ENCODE measurements at regions not wholly inside any gene's neighbourhood (a gene's known extent, or its start where the extent isn't known, plus 50 kb on each side); places are given as distances from the start of the nearest gene placed in this dataset.
"Not testable (repeated sequence)": the region's sequence is repeated elsewhere in the genome, so short reads cannot be mapped to it uniquely, and the experiment has no call there.

- H3K27me3 ChIP-seq, result no peaks in the 10 kb centered on the region
- H3K27ac ChIP-seq, result no peak overlapping the region
- H3K4me1 ChIP-seq, result no peaks in the 10 kb centered on the region
- intact Hi-C loops (cut with DNase I), result no loop called here
- DNase-seq, result no peak
- H3K4me3 ChIP-seq, result no peak overlapping the region
- H3K9ac ChIP-seq (ENCODE audit: low read depth in 2 of 2, low read length in 2 of 2), result no peak overlapping the region
- H3K36me3 ChIP-seq, result no peaks in the 10 kb centered on the region
- TF ChIP-seq, protein P1, sequence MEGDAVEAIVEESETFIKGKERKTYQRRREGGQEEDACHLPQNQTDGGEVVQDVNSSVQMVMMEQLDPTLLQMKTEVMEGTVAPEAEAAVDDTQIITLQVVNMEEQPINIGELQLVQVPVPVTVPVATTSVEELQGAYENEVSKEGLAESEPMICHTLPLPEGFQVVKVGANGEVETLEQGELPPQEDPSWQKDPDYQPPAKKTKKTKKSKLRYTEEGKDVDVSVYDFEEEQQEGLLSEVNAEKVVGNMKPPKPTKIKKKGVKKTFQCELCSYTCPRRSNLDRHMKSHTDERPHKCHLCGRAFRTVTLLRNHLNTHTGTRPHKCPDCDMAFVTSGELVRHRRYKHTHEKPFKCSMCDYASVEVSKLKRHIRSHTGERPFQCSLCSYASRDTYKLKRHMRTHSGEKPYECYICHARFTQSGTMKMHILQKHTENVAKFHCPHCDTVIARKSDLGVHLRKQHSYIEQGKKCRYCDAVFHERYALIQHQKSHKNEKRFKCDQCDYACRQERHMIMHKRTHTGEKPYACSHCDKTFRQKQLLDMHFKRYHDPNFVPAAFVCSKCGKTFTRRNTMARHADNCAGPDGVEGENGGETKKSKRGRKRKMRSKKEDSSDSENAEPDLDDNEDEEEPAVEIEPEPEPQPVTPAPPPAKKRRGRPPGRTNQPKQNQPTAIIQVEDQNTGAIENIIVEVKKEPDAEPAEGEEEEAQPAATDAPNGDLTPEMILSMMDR (IDR thresholded peaks at IDR 0.05), result no peak
- H3K9me3 ChIP-seq, result no peaks in the 10 kb centered on the region
Measured at GRCh38 chr3:167032267-167032876, 347.7 kb downstream of the ZBBX start.

DNA sequence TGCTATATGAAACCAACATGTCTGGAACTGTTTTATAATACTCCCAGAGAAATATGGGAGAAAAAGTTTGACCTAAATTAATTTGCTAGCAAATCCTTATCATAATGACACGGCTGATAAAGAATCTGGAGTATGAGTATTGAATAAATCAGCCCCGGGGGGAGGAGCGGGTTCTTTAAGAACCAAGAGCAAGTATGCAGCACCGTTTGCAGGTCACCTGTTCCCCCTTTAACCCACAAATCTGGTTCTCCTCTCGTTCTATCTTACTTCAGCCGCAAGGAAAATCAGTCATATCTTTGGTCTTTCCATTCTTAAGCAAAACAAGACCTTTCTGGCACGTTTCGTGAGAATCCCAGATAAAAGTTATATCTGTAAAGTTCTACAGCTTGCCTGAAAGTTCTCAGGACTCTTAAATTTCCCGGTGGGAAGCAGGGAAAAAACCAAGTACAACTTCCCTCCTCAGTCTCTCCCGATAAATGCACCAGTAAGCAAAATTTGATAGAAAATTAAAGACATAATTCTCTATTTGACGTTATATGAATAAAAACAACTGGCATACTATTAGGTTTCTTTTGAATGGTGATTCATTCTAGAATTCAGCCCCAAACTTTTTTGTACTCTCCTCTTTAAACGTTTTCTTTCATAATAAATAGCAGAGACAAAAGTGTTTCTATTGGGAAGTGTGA, 348.6 kb downstream of the ZBBX start:
- Histone ChIP-seq H3K27me3 (no peaks in the 10 kb centered on the region), H3K36me3 (no peaks in the 10 kb centered on the region), H3K4me1 (no peaks in the 10 kb centered on the region), H3K9ac (ENCODE audit: low read depth in 2 of 2, low read length in 2 of 2) (no peak overlapping the region), H3K27ac (no peak overlapping the region), H3K9me3 (no peaks in the 10 kb centered on the region), H3K4me3 (no peak overlapping the region)
- DNase-seq, result no peak
- TF ChIP-seq, protein P1 (IDR thresholded peaks at IDR 0.05), result no peak
- intact Hi-C loops (cut with DNase I), result no loop called here

DNA sequence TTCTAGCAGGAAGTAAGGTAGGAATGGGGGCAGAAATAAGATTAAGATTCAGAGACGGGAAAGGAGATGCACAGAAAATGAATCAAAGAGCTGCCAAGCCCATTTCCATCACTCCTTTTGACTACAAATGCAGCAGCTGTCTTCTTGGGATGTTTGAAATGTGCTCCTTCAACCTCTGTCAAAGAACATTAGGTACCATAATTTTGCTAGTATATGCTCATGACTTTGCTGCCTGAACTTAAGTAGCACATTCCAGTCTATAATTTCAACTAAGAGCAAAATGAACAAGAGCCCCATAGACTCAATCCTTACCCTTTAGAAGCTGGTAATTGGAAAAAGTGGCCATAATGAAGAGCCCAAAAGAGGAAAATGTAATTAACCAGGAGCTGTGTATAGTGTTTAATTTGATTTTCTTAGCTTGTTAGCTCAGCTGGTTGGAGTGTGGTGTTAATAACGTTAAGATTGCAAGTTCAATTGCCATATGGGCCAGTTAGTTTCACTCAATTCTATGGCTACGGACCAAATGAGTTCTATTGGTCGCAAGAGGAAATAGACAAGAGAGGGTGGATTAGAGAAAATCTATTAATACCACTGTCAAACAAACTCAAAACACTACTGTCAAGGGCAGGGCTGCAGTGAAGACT, 349.9 kb downstream of the ZBBX start:
- intact Hi-C loops (cut with DNase I), result no loop called here
- Histone ChIP-seq H3K4me1 (no peaks in the 10 kb centered on the region), H3K9ac (ENCODE audit: low read depth in 2 of 2, low read length in 2 of 2) (no peak overlapping the region), H3K4me3 (no peak overlapping the region), H3K27ac (no peak overlapping the region), H3K36me3 (no peaks in the 10 kb centered on the region), H3K27me3 (no peaks in the 10 kb centered on the region), H3K9me3 (no peaks in the 10 kb centered on the region)
- TF ChIP-seq, protein P1 (IDR thresholded peaks at IDR 0.05), result no peak
- no peak for DNase-seq

DNA sequence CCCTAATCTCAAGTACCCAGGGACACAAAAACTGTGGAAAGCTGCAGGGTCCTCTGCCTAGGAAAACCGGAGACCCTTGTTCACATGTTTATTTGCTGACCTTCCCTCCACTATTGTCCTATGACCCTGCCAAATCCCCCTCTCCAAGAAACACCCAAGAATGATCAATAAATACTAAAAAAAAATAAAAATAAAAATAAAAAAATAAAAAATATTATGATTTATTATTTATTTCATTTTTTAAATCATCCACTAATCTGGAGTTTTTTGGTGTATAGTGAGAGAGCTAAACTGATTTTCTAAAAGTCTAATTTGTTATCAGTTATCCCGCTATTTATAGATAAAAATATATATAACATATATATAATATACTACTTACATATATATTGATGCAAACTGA, 360.6 kb downstream of the ZBBX start:
- intact Hi-C loops (cut with DNase I); H3K9ac ChIP-seq (ENCODE audit: low read depth in 2 of 2, low read length in 2 of 2); H3K27ac ChIP-seq; H3K4me3 ChIP-seq; DNase-seq; H3K36me3 ChIP-seq; H3K9me3 ChIP-seq; H3K4me1 ChIP-seq; H3K27me3 ChIP-seq: not testable (repeated sequence)

DNA sequence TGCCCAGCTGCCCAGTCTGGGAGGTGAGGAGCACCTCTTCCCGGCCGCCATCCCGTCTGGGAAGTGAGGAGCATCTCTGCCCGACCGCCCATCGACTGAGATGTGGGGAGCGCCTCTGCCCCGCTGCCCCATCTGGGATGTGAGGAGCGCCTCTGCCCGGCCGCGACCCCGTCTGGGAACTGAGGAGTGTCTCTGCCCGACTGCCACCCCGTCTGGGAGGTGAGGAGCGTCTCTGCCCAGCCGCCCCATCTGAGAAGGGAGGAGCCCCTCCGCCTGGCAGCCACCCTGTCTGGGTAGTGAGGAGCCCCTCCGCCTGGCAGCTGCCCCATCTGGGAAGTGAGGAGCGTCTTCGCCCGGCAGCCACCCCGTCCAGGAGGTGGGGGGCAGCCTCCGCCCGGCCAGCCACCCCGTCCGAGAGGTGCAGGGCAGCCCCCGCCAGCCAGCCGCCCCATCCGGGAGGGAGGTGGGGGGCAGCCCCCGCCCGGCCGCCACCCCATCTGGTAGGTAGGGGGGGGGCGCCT, 361.4 kb downstream of the ZBBX start:
- intact Hi-C loops (cut with DNase I); H3K27me3 ChIP-seq; H3K27ac ChIP-seq; H3K4me3 ChIP-seq; H3K9ac ChIP-seq (ENCODE audit: low read depth in 2 of 2, low read length in 2 of 2); H3K4me1 ChIP-seq; DNase-seq; H3K36me3 ChIP-seq; H3K9me3 ChIP-seq: not testable (repeated sequence)

GRCh38 chr3:167012691-167013090, 367.4 kb downstream of the ZBBX start:
- no peak overlapping the region for H3K9ac ChIP-seq (ENCODE audit: low read depth in 2 of 2, low read length in 2 of 2)
- no peak overlapping the region for H3K4me3 ChIP-seq
- no peaks in the 10 kb centered on the region for H3K4me1 ChIP-seq
- no peaks in the 10 kb centered on the region for H3K27me3 ChIP-seq
- H3K9me3 ChIP-seq, result no peaks in the 10 kb centered on the region
- no peak overlapping the region for H3K27ac ChIP-seq
- TF ChIP-seq, protein P1 (IDR thresholded peaks at IDR 0.05), result no peak
- no peaks in the 10 kb centered on the region for H3K36me3 ChIP-seq
- intact Hi-C loops (cut with DNase I), result no loop called here
- DNase-seq, result no peak
